Suprapubic skin (tissue), 4 donors: ENCODE measurements at regions not wholly inside any gene's neighbourhood (a gene's known extent, or its start where the extent isn't known, plus 50 kb on each side); places are given as distances from the start of the nearest gene placed in this dataset.

ENCODE experiments used
- CTCF ChIP-seq, 2 donors: fragments of 200-600 bp in 1 of 2; fragments of 450-650 bp in 1 of 2; sonication (generic) in 1 of 2; IDR thresholded peaks; one replicate each; pipeline ENCODE4 v1.5.1; 2016 to 2019; ENCODE audit warnings: antibody characterized with exemption in 2 of 2, mild to moderate bottlenecking in 1 of 2, moderate library complexity in 1 of 2
- EP300 ChIP-seq: sonication (generic); formaldehyde crosslinking; IDR thresholded peaks from one replicate; pipeline ENCODE4 v1.6.1; 2017; ENCODE audit warnings: antibody characterized with exemption
- POLR2A ChIP-seq, 2 donors: fragments of 450-650 bp; IDR thresholded peaks; one replicate each; pipeline ENCODE4 v1.6.1; 2017; ENCODE audit warnings: antibody characterized with exemption in 2 of 2, mild to moderate bottlenecking in 2 of 2, moderate library complexity in 2 of 2
- POLR2AphosphoS5 ChIP-seq, 3 donors: sonication (generic); formaldehyde crosslinking; IDR thresholded peaks; one replicate each; pipeline ENCODE4 v1.6.1; 2017; ENCODE audit warnings: antibody characterized with exemption in 3 of 3

- TF ChIP-seq CTCF (IDR thresholded peaks at IDR 0.05) (no peak), POLR2A (IDR thresholded peaks at IDR 0.05) (no peak), POLR2AphosphoS5 (IDR thresholded peaks at IDR 0.05) (no peak), EP300 (no peak)
Observed at GRCh38 chr4:8780596-8781368, 90.9 kb downstream of the HMX1 start.
